Gastroesophageal sphincter (tissue), 3 donors: ENCODE measurements at regions not wholly inside any gene's neighbourhood (a gene's known extent, or its start where the extent isn't known, plus 50 kb on each side); places are given as distances from the start of the nearest gene placed in this dataset.

Experiments
- CTCF ChIP-seq, 4 experiments: fragments of 200-600 bp in 2 of 4; fragments of 450-650 bp in 2 of 4; sonication (generic) in 1 of 4; IDR thresholded peaks; one replicate each; pipeline ENCODE4 v1.5.1; 2017 to 2019; ENCODE audit warnings: antibody characterized with exemption in 4 of 4, mild to moderate bottlenecking in 2 of 4, moderate library complexity in 2 of 4
- EP300 ChIP-seq: sonication (generic); formaldehyde crosslinking; IDR thresholded peaks from one replicate; pipeline ENCODE4 v1.6.1; 2017; ENCODE audit warnings: antibody characterized with exemption, mild to moderate bottlenecking
- POLR2A ChIP-seq, 2 donors: fragments of 450-650 bp; IDR thresholded peaks; one replicate each; pipeline ENCODE4 v1.6.1; 2017; ENCODE audit warnings: antibody characterized with exemption in 2 of 2, mild to moderate bottlenecking in 2 of 2, moderate library complexity in 1 of 2

DNA sequence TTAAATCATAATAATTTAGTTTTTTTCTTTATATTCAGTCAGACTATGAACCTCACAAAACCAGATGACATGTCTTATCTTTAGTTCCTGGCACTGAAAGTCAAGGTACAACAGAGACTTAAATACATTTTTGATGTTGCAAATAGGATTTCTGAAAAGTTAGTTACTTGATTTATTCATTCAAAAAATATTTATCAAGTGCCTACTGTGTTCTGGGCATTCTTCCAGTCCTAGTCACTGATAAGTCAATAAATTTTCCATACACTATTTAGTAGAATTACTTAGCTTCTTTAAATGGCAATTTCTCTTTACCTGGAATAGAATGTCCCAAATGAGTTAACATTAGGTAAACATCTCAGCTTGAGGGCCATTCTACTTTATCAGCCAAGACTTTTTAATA lies 938.3 kb upstream of the PCDH9 start:
- TF ChIP-seq CTCF (IDR thresholded peaks at IDR 0.05) (no peak), EP300 (no peak), POLR2A (IDR thresholded peaks at IDR 0.05) (no peak)
